CD4-positive, alpha-beta T cell treated with Interleukin-6 for 4 hours (primary cell): ENCODE measurements at regions not wholly inside any gene's neighbourhood (a gene's known extent, or its start where the extent isn't known, plus 50 kb on each side); places are given as distances from the start of the nearest gene placed in this dataset.

Experiments
- DNase-seq: peaks from one replicate; pipeline ENCODE4 v3.0.0-alpha.2; 2020; ENCODE audit warnings: mixed read lengths

- DNase-seq, result no peak
These were observed 140.8 kb upstream of the FGGY start for GRCh38 chr1:59156051-59156450.

- DNase-seq, result no peak
These were observed 140.2 kb upstream of the FGGY start for GRCh38 chr1:59156526-59157199.

DNA sequence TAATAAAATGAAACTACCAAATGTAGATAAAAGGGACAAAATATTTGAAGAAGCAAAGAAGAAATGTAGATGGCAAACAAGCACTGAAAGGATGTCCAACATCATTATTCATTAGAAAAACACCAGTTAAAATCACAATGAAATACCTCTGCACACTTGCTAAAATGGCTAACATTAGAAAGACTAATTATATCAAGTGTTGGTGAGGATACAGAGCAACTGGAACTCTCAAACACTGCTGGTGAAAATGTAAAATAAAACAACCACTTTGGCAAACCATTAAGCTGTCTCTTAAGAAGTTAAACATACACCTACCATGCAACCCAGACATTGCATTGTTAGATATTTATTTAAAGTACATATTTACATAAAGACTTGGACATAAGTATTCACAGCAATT lies 138.6 kb upstream of the FGGY start:
- DNase-seq, result no peak

DNA sequence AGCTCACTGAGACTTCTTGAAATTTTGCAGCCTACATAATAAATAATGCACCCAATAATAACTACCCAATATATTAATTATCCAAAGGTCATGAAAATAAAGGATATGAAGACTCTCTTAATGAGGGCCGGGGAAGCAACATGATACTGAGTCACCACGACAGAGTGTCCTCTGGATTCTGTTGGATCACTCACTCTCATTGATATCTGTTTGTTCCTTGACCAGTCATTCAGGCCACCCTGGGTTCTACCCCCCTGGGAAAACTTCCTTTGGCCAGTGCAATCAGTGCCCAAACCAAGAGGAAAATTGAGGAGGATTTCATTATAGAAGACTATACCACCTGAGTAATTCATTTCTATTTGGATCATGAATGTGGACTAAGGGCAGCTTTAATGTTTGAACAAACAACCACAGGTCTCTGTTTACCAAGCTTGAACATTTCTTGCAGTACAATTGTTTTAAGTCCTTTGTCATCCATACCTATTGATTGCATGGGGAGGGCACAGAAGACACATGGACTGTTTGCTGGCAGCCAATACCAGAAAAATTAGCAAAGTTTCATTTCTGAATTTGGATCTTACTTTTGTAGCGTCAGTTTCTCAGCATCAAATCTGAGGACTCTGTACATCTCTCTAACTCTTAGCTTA lies 137.2 kb upstream of the FGGY start:
- no peak for DNase-seq

DNA sequence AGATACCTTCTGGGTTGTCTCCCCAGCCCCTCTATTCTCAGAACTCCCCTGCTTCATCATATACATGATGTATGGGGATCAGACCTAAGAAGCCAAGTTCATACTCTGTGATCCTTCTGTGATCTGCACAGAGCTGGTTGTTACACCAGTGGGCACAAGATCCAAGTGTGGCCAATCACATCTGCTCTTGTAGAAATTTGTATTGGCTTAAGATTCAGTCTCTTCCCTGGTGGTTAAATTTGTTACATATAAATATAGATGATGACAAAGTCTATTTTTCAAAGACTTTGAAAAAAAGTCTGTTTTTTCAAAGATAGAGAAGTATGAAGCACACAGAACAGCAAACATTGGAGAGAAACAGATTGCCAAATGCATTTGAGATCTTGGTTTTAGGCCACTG lies 135.8 kb upstream of the FGGY start:
- no peak for DNase-seq

- DNase-seq, result no peak
These were observed 134.2 kb upstream of the FGGY start for GRCh38 chr1:59162665-59163064.

DNA sequence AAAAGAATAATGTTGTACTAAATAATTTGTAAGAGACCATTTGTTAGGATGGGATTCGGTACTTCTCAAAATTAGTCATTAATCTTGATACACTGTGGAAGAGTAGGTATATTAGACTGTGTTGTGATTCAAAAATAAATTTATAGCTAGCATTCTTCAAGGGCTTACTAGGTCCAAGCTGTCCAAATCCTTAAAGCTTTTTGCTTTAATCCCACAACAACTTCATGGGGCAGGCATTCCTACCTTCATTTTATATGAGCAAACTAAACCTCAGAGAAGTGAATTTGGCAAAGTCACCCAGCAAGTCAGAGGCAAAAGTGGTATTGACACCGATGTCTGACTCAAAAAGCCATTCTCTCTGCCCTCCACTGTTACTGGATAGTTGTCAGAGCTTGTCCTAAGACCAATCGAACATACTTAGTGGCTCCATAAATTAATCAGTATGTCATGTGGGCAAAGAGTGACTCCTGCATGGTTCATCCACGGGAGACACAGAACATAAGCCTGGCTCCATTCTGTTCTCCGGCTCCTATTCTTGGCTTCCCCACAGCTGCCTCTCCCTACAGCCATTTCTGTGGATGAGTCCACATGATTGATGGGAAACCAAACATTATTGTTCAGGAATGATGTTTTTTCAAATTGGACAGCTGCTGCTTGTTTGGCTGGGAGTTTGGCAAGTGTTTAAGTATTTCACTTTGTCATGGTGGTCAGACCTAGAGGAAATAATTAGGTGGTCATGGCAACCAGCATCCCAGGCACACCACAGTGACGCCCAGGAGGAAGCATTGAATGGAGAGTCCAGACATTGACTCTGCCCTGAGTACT lies 133.4 kb upstream of the FGGY start:
- no peak for DNase-seq

DNA sequence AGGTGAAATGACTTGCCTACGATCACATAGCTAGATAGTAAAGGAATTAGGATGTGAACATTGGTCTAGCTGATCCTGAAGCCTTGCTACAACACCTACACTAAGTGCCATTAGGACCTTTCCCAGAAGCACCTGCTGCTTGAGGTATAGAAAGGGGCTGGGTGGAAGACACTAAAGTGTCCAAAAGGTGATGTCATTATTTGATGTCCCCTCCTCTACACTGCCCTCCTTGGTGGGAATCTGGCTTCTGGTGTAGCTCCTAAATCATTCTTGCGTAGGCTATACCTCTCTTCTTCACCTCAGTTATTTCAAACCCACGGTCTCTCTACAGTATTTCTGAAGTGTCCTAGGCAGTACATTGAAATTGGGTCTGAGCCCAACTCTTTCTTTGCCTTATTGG lies 132.5 kb upstream of the FGGY start:
- no peak for DNase-seq

GRCh38 chr1:59165353-59165752 lies 131.5 kb upstream of the FGGY start:
- no peak for DNase-seq

GRCh38 chr1:59169703-59170102 lies 127.2 kb upstream of the FGGY start:
- no peak for DNase-seq

DNA sequence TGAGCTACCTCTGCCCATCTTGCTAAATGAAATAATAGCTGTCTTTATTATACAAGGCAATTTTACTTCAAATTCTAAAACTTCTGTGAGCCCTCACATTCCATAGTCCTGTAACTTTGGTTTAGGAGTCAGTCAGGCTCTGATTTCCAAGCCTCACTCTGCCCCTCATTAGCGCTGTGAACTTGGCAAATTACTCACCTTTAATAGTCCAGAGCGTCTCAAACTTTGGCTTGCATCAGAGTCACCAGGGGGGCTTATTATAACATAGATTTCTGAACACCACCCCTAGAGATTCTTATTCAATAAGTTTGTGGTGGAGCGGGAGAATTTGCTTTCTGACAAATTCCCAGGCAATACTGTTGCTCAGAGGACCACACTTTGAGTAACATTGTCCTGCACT lies 126.2 kb upstream of the FGGY start:
- no peak for DNase-seq

GRCh38 chr1:59171788-59172187 lies 125.1 kb upstream of the FGGY start:
- DNase-seq, result no peak

GRCh38 chr1:59172693-59173092 lies 124.2 kb upstream of the FGGY start:
- DNase-seq, result no peak

GRCh38 chr1:59173721-59174120 lies 123.2 kb upstream of the FGGY start:
- DNase-seq, result no peak

GRCh38 chr1:59176471-59176870 lies 120.4 kb upstream of the FGGY start:
- DNase-seq, result no peak

DNA sequence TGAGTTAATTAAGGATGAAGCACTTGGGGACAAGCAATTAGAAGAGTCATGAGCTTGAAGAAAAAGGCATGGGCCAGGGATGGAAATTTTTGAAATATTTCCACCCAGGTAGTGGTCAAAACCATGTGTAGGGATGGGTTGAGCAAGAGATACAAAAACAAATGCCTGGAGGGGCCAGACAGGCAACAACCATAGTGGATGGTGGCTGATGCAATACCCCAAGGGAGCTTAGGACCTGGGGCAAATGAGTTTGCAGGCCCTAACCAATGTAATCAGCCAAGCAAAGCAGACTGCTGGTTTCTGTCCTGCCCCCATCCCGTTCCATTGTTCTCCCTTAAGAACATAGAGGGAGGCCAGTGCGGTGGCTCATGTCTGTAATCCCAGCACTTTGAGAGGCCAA lies 119.1 kb upstream of the FGGY start:
- DNase-seq, result no peak

GRCh38 chr1:59178339-59179187 lies 118.3 kb upstream of the FGGY start:
- no peak for DNase-seq

DNA sequence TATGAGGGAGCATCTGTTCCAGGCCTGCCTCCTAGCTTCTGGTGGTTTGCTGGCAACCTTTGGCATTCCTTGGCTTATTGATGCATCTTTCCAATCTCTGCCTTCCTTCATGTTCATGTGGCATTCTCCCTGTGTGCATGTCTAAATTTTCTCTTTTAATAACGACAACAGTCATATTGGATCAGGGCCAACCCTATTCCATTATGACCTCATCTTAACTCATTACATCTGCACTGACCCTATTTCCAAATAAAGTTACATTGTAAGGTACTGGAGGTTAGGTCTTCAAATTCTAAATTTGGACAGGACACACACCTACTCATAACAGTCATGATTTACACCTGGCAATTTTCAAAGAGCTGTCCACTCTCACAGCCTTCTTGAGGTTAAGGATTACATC lies 117.2 kb upstream of the FGGY start:
- DNase-seq, result no peak

DNA sequence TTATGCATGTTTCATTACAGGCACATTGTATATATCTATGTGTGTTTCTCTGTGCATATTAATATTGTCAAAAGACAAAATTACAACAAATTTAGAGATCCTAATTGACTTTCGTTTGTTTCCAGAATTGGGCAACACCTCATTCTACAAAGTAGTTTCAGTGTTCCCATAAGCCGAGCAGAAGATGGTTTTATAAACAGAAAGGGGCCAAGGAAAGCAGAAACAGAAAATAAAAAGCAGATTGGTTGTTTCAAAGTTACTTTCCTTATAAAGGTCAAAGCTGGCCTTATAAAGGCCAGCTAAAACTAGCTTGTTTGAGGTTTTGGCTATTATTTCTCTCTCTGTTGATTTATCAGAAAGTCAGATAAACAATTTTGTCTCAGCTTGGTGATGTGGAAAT lies 116.2 kb upstream of the FGGY start:
- DNase-seq, result no peak

DNA sequence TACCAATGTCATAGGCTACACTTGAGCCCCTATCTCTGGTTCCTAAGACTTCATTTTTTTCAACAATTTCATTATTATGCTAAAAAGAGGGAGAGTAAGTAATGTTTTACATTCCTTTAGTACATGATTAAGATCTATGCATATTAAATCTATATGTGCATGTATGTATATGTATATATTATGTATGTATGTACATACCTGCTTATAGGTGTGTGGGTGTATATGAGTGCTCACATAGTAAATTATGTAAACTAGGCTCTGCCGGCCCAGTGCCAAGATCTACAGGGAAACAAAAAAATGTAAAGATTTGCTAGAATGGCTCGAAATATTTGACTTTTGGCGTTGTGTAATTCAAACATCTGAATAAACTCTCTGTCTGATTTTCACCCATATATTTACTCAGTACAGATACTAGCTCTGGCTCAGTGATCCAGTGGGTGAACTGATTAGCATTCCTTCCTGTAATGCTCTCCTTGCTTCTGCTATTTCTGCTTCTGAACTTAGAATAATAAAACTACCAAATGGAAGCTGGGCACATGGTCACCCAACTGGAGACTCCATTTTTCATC lies 113.1 kb upstream of the FGGY start:
- no peak for DNase-seq

GRCh38 chr1:59184365-59184905 lies 112.5 kb upstream of the FGGY start:
- DNase-seq, result no peak

GRCh38 chr1:59185163-59185860 lies 111.6 kb upstream of the FGGY start:
- DNase-seq, result no peak
